ENCODE measurements at regions not wholly inside any gene's neighbourhood (a gene's known extent, or its start where the extent isn't known, plus 50 kb on each side); places are given as distances from the start of the nearest gene placed in this dataset.

DNA sequence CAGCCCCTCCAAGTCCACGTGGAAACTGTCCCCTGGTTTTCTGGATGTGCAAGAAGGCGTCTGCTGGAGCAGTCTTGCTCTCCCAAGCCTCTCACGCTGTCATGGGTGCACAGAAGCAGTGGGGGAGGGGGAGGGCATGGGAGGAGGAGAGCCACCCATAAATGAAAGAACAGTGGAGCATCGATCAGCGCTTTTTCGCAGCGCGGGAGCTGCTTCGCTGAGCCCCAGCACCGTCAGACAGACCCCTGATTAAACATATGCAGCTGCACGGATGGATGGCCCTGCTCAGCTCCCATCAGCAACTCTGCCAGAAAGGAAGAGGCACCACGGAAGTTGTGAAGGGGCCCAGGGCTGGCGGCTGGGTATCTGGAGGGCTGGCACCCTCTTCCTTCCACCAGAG, 264.9 kb downstream of the UQCRFS1 start:
- Histone ChIP-seq H3K4me2 (no peak overlapping the region), H3K27ac (no peak overlapping the region), H3K9me3 (peaks cover 9% of the 10 kb centered on the region), H3K4me3 (no peak overlapping the region), H3K4me1 (no peaks in the 10 kb centered on the region)
- DNase-seq (ENCODE audit: low read depth in 1 of 2, low spot score in 1 of 2) (no peak), FAIRE-seq (no peak), ATAC-seq (no peak)
- TF ChIP-seq HEYL (CRISPR knock-in tag; IDR thresholded peaks at IDR 0.05), result no peak
- no peak for TF ChIP-seq CEBPB (IDR thresholded peaks at IDR 0.05)
- no peak for TF ChIP-seq RNF2 (IDR thresholded peaks at IDR 0.05; ENCODE audit: borderline replicate concordance, low read depth)
- TF ChIP-seq HDAC2 (IDR thresholded peaks at IDR 0.05), result no peak
- TF ChIP-seq, protein P1, sequence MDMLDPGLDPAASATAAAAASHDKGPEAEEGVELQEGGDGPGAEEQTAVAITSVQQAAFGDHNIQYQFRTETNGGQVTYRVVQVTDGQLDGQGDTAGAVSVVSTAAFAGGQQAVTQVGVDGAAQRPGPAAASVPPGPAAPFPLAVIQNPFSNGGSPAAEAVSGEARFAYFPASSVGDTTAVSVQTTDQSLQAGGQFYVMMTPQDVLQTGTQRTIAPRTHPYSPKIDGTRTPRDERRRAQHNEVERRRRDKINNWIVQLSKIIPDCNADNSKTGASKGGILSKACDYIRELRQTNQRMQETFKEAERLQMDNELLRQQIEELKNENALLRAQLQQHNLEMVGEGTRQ (IDR thresholded peaks at IDR 0.05), result no peak
- no peak for TF ChIP-seq KDM5A (IDR thresholded peaks at IDR 0.05)
- TF ChIP-seq GATA3 (IDR thresholded peaks at IDR 0.05; ENCODE audit: borderline replicate concordance), result no peak
- TF ChIP-seq NFE2L2 (conservative IDR thresholded peaks at IDR 0.05; ENCODE audit: low read length), result no peak
- TF ChIP-seq PHF8 (IDR thresholded peaks at IDR 0.05; ENCODE audit: borderline replicate concordance, low read depth), result no peak
- no peak for TF ChIP-seq CHD2 (IDR thresholded peaks at IDR 0.05; ENCODE audit: low read length, partially characterized antibody)
- ChIA-PET CTCF (interaction anchor here (0.6 kb wide), 1 partner anchor 460 kb away, joined by 3 read pairs; no protein-coding TSS in a partner anchor), POLR2A (no interaction called here)
- 41% methylated on average over 13 of the region's 13 CpGs for WGBS (ENCODE audit: missing lambda C conversion rate)

DNA sequence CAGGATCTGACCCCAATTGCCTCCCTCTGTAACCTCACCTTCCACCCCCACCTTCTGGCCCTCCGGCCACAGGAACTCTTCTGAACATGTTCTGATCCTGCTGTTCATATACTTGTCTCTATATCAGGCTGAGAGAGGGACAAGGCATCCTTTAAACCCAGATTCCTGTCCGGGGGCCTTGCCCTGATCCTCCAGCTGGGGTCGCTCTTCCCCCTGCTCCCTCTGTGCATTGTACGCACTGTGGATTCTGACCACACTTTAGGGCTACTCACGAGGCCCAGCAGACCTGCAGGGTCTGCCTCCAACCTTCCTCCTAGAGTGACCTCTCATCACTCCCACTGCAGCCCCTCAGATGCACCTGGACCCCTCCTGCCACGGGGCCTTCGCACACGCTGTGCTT, 269.3 kb downstream of the UQCRFS1 start:
- H3K4me1 ChIP-seq, result no peaks in the 10 kb centered on the region
- no peak for FAIRE-seq
- ChIA-PET CTCF (interaction anchor here (0.9 to 1.8 kb wide), 4 partner anchors 9 to 81 kb away, joined by 3 to 4 read pairs (median 4); no protein-coding TSS in a partner anchor), POLR2A (no interaction called here)
- H3K4me2 ChIP-seq, result no peak overlapping the region
- peak in 1 of 2 experiments; percentile 49; a peak in 3 of 6 replicates for ATAC-seq
- 27% methylated on average over 8 of the region's 8 CpGs for WGBS (ENCODE audit: missing lambda C conversion rate)
- DNase-seq (ENCODE audit: low read depth in 1 of 2, low spot score in 1 of 2), result no peak
- H3K9me3 ChIP-seq, result peaks cover 2% of the 10 kb centered on the region; the same call in 2 of the 3 replicates
- no peak overlapping the region for H3K27ac ChIP-seq
- no peak overlapping the region for H3K4me3 ChIP-seq
- TF ChIP-seq, protein P2, sequence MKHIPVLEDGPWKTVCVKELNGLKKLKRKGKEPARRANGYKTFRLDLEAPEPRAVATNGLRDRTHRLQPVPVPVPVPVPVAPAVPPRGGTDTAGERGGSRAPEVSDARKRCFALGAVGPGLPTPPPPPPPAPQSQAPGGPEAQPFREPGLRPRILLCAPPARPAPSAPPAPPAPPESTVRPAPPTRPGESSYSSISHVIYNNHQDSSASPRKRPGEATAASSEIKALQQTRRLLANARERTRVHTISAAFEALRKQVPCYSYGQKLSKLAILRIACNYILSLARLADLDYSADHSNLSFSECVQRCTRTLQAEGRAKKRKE (CRISPR knock-in tag; IDR thresholded peaks at IDR 0.05; ENCODE audit: low read depth), result no peak
- TF ChIP-seq POLR2A (IDR thresholded peaks at IDR 0.05; ENCODE audit: low read length) (no peak), HOXB5 (CRISPR knock-in tag; IDR thresholded peaks at IDR 0.05) (no peak), FOXS1 (CRISPR knock-in tag; IDR thresholded peaks at IDR 0.05) (no peak), FOSB (CRISPR knock-in tag; IDR thresholded peaks at IDR 0.05) (no peak), CEBPB (IDR thresholded peaks at IDR 0.05) (no peak), HOXB13 (CRISPR knock-in tag; IDR thresholded peaks at IDR 0.05; ENCODE audit: low read depth) (no peak), PHF8 (IDR thresholded peaks at IDR 0.05; ENCODE audit: borderline replicate concordance, low read depth) (no peak), CHD2 (IDR thresholded peaks at IDR 0.05; ENCODE audit: low read length, partially characterized antibody) (no peak), KDM5A (IDR thresholded peaks at IDR 0.05) (no peak), HDAC2 (IDR thresholded peaks at IDR 0.05) (no peak)
- TF ChIP-seq, protein P3, sequence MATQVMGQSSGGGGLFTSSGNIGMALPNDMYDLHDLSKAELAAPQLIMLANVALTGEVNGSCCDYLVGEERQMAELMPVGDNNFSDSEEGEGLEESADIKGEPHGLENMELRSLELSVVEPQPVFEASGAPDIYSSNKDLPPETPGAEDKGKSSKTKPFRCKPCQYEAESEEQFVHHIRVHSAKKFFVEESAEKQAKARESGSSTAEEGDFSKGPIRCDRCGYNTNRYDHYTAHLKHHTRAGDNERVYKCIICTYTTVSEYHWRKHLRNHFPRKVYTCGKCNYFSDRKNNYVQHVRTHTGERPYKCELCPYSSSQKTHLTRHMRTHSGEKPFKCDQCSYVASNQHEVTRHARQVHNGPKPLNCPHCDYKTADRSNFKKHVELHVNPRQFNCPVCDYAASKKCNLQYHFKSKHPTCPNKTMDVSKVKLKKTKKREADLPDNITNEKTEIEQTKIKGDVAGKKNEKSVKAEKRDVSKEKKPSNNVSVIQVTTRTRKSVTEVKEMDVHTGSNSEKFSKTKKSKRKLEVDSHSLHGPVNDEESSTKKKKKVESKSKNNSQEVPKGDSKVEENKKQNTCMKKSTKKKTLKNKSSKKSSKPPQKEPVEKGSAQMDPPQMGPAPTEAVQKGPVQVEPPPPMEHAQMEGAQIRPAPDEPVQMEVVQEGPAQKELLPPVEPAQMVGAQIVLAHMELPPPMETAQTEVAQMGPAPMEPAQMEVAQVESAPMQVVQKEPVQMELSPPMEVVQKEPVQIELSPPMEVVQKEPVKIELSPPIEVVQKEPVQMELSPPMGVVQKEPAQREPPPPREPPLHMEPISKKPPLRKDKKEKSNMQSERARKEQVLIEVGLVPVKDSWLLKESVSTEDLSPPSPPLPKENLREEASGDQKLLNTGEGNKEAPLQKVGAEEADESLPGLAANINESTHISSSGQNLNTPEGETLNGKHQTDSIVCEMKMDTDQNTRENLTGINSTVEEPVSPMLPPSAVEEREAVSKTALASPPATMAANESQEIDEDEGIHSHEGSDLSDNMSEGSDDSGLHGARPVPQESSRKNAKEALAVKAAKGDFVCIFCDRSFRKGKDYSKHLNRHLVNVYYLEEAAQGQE (IDR thresholded peaks at IDR 0.05), result no peak

DNA sequence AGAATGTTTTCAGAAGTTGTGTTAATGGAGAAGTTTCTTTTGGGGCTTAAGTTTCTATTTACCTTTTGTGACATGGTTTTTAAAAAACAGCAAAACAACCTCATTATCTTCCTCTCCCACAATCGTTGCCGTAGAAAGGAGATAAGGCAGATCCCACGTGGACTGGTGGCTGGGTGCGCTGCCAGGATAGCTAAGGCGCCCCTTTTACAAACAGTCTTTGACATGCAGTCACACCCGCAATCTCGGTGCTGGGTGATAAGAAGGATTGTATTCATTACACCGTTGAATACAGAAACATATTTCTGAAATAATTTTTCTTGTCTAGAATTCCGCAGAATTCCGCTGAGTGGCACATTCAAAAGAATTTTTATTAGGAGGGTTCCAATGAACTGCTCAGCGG, 271.1 kb downstream of the UQCRFS1 start:
- no peak overlapping the region for H3K4me3 ChIP-seq
- WGBS (ENCODE audit: missing lambda C conversion rate), result 37% methylated on average over 11 of the region's 11 CpGs
- DNase-seq (ENCODE audit: low read depth in 1 of 2, low spot score in 1 of 2) (no peak), FAIRE-seq (no peak), ATAC-seq (no peak)
- peaks cover 2% of the 10 kb centered on the region; the same call in 2 of the 3 replicates for H3K9me3 ChIP-seq
- no peaks in the 10 kb centered on the region for H3K4me1 ChIP-seq
- CTCF ChIA-PET, result no interaction called here
- H3K4me2 ChIP-seq, result no peak overlapping the region
- no peak overlapping the region for H3K27ac ChIP-seq
- POLR2A ChIA-PET, result no interaction called here
- TF ChIP-seq HEYL (CRISPR knock-in tag; IDR thresholded peaks at IDR 0.05), result no peak

Measured in A549 (cell line).